Amniotic epithelial cell (primary cell): ENCODE measurements at regions not wholly inside any gene's neighbourhood (a gene's known extent, or its start where the extent isn't known, plus 50 kb on each side); places are given as distances from the start of the nearest gene placed in this dataset.
"Not testable (repeated sequence)": the region's sequence is repeated elsewhere in the genome, so short reads cannot be mapped to it uniquely, and the experiment has no call there.

ENCODE experiments used
- DNase-seq: peaks from one replicate; pipeline ENCODE4 v3.0.0-alpha.2; 2010; ENCODE audit warnings: low read depth

DNA sequence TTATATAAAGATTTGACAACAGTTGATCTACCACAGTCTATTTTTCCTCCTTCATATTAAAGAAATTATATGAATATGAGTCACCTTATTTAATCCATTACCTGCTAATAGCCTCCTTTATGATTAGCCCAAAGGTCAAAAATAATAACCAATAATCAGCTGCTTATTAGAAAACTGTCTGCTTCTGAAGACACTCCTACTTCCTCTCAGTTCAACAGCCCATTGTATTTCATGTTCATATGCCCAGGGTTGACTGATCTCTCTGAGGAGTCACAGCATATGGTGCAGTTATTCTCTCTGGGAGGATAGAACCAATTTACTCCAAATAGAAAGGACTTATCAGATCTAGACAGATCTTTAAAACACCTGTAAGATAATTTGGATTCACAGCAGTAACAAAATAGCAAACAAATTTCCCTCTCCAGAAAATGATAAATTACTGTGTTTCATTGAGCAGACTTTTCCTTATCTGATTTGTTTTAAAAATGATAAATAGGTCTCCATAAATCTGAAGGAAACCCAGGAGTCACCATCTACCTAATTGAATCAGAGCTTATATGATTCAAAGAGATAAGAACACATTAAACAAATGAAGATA is 180.4 kb upstream of the ITGA1 start:
- no peak for DNase-seq

DNA sequence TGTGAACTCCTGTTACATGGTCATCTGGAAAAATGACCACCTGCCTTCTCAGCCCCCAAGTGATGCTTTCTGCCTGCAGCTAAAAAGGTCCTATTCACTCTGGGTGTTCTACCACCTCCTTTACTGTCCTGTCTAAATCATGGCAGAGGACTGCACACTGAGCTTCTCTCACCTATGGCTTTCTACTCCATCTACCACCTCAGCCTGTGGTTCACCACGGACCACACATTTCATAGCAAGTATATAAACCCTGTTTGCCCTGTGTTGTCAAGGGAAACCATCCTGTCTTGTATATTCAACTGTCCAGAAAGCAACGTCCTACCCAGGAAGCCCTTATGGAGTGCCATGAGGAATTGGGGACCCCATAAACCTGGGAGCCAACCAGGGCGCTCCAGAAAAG is 167.4 kb upstream of the ITGA1 start:
- no peak for DNase-seq

DNA sequence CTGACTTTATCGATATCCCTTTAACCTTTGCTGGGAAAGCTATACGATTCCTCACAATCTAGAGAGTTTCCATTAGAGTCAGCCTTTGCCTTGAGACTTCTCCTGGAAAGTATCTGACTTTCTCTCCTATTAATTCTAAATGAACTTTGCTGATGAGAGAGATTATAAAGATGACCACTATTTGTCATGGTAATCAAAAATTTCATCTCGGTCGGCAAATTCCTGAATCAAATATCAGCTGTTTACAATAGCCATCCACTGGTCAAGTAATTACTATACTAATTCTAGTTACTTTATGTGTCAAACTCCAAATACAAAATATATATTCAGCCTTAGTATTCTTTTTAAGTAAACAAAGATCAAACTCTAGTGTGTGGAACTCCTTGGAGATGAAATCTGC is 164.4 kb upstream of the ITGA1 start:
- DNase-seq, result no peak

DNA sequence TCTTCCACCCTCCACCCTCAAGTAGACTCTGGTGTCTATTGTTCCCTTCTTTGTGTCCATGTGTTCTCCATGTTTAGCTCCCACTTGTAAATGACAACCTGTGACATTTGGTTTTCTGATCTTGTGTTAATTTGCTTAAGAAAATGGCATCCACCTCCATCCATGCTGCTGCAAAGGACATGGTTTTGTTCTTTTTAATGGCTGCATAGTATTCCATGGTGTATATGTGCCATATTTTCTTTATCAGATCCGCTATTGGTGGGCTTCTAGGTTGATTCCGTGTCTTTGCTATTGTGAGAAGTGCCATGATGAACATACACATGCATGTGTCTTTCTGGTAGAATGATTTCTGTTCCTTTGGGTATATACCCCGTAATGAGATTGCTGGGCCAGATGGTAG is 163.4 kb upstream of the ITGA1 start:
- DNase-seq, result no peak

DNA sequence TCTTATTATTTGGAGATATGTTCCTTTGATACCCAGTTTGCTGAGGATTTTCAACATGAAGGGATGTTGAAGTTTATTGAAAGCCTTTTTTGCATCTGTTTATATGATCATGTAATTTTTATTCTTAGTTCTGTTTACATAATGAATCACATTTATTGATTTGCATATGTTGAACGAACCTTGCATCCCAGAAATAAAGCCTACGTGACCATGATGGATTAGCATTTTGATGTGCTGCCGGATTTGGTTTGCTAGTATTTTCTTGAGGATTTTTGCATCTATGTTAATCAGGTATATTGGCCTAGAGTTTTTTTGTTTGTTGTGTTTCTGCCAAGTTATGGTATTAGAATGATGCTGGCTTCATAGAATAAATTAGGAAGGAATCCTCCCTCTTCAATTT is 161.4 kb upstream of the ITGA1 start:
- no peak for DNase-seq

DNA sequence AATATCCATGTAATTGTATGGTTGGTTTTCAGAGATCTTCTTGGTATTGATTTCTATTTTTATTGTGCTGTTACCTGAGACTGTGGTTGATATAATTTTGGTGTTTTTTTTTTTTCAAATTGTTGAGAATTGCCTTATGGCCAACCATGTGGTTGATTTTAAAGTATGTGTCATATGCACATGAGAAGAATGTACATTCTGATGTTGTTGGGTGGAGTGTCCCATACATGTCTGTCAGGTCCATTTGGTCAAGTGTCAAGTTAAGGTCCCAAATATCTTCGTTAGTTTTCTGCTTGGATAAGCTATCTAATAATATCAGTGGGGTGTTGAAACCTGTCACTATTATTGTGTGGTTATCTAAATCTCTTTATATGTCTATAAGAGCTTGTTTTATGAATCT is 160.0 kb upstream of the ITGA1 start:
- DNase-seq, result no peak

DNA sequence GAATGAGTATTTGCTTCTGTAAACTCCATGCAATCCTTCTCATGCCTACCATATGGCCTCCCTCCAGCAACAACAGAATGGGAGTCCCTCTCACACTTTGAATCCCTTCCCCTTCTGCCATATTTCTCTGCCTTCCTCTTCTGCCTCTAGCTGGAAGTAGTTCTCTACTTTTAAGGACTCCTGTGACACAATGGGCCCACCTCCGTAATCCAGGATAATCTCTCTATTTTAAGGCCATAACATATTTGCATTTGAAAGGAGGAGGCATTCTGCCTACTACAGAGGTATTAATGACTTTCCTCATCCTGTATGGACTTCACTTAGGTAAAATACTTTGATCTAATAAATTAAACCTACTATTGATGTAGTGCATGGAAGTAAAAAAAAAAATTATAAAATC is 155.4 kb upstream of the ITGA1 start:
- DNase-seq, result no peak

DNA sequence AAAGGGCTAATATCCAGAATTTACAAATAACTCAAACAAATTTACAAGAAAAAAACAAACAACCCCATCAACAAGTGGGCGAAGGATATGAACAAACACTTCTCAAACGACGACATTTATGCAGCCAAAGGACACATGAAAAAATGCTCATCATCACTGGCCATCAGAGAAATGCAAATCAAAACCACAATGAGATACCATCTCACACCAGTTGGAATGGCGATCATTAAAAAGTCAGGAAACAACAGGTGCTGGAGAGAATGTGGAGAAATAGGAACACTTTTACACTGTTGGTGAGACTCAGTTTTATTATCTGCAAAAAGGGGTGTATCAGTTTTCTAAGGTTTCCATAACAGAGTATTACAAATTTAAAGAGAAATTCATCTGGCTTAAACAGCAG is 153.5 kb upstream of the ITGA1 start:
- not testable (repeated sequence) for DNase-seq

DNA sequence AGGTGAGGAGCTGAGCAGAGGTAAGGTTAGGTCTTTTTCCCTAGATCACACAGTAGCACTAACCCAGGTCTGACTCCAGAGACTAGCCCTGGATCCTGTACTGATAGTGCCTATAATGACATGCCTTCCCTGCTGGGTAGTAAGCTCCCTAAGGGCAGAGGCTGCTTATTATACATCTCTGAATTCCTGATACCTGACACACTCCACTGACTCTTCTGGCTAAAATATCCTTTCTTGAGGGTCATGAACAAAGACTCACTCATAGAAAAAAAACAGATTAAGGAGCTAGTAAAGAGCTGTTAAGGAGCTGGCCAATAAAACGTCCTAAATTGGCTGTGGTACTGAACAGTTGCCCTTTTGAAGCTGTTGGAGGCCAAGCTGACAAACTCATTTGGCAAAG is 149.0 kb upstream of the ITGA1 start:
- no peak for DNase-seq

DNA sequence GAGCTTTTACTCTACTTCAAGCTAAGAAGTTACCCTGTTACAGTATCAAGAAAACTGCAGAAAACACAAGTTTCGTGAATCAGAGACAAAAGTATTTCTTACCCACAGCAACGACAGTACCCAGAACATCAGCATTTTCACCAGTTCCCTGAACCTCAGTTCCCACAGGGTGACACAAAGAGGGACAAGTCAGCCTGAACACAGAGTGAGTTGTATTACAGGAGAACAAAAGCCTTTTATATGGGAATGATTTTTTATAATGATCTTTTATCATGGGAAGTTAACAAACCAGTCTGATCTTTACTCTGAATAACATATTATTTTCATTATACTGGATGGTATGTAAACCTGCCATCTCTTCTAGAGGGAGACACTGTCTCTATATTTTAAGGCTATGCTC is 139.0 kb upstream of the ITGA1 start:
- DNase-seq, result no peak

DNA sequence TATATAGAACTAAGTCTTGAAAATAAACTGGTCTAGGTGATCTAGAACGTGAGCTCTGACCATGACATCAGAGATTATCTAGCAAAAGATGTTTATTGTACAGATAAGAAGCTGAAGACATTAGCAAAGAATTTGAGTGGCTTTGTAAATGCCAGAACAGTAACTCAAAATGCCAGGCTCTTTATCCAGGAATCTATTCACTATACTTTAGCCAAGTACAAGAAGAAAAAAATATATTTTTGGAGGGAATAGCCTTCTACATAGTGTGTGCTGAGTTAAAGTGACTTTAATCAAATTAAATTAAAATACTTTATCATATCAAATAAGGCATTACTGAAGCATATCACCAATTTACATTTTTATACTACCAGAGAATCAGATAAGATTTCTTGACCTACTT is 132.6 kb upstream of the ITGA1 start:
- DNase-seq, result peak; percentile 18

DNA sequence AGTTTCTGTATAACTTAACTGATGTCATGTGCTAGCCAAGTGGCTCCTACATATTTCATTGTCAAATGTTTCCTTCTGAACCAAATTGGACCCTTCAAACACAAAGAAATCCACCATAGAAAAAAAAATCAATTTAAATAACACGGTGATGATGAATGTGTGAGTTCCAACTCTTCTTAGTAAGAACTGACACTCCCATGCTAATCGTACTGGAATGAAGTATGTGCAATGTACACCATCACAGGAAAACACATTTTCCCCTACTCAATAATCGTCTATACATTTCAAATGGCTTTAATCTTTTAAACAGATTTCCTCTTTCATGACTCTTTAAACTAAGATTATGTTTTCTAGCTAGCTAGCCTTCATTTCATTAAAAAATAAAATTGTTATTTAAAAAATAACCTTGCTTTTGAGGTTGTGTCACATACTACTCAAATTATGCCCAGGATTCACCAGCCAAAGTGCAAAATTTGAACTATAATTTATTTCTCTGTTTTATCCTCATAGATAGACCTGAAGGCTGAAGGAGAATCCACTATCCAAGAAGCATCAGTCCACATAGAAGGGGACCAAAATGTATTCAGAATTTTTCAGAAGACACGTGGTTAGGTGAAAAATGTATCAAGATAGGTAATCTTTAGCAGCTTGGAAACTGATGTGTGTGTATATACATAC is 131.0 kb upstream of the ITGA1 start:
- DNase-seq, result no peak

DNA sequence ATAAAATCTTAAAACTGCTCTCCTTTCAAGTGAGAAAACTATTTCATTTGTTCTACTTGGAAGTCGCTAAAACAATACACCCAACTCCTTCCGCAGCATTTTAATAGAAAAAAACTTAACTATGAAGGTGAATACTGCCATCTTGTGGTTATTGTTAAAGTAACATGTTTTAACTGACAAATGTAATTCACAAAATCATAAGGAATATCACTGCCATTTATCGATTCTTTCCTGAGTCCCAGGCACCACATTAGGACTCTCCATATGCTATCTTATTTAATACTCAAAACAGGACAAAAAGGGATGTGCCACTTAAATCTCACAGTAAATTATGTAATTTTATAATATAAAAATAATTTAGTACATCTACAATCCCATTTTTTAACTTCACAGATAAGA is 130.5 kb upstream of the ITGA1 start:
- peak; percentile 59 for DNase-seq

DNA sequence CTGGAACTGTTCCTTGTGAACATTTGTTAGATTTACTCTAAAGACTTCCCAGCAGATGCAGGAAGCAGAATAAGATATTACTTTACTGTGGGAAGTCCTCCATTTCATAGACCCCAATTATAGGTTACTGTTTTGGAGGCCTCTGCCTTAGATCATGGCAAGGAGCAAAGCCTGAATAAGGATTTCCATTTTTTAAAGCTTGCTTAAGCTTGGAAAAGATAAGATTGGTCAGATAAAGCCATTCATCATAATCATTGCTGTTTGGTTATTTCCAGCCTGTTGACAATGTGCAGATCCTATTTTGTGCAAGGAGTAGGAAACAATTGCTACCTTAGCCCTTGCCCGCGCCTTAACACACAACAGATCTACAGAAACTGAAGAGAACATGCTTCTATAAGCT is 129.5 kb upstream of the ITGA1 start:
- peak; percentile 61 for DNase-seq

DNA sequence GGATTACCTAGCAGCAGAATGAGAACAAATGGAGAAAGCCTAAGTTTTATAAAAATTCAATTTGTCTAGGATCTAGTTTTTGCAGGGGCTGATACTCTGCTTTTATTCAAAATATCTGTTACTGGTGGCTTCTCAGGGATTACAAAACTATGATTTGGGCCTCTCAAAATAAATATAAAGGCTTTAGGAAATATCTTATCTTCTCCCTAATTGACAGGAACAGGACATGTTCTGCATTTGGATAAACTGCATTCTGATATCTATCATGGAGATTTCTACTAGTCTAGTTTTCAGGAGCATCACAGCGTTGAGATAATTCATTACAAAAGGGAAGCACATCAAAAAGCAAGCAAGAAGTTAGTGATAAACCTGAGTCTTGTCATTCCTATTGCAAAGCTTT is 127.1 kb upstream of the ITGA1 start:
- no peak for DNase-seq

DNA sequence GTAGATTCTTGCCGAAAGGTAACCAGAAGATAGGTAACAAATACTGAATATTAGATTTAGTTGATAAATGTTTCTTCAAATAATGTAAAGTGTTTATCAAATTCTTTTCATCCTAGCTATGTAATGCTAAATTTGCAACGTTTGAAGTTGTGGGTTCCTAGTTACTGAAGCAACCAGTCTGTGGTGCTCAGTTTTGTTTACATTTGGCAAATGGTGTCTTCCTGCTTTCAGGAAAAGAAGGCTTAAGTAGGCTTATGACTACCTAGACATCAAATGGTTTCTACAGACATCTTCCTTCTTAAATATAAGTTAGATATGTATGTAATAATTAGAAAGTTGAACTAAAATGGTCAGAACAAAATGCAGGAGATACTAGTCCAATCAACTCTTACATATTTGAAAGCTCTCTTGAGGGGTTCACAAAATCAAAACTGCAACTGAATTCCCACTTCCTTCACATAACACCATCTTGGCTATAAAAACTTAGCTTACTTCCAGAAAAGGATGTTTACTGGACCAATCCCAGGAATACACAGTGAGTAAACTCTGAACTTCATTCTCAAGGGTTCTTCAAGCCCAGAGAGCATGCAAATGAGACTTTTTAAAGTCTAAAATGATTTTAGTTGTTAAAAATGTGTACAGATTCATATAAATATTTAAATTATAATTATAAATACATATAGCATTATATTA is 125.7 kb upstream of the ITGA1 start:
- peak; percentile 48 for DNase-seq

DNA sequence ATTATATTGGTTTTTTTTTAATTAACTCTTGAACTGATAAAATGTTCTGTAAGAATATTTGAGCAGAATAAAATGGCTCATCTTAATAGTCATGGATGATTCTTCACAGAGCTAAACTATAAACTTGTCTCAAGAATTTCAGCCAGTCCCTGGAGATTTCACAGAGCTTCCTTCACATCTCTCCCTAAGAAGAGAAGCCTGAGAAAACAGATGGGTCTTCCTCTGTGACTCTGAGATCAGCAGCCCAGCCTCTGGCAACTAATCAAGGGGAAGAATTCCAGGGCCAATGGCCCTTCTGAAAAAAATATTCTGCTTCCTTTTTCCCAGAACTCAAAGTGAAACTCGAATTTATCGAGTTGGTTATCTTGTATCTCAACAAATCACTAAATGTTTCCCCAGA is 122.2 kb upstream of the ITGA1 start:
- peak; percentile 49 for DNase-seq

DNA sequence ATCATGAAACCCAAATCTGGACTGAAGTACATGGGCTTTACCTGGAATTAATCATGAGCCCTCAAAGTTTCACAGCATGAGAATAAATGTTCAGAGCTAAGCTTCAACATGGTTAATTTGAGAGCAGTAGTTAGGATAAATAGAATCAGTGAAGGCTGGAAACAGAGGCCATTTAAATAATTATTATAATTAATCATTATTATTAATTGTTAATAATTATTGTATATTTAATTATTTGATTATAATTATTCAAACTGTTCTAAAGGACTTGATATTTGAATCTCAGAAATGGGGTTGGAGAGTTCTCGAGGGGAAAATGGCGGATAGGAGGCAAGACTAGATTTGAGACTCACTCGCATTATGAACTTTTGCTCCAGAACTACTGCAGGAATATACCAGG is 119.6 kb upstream of the ITGA1 start:
- no peak for DNase-seq

DNA sequence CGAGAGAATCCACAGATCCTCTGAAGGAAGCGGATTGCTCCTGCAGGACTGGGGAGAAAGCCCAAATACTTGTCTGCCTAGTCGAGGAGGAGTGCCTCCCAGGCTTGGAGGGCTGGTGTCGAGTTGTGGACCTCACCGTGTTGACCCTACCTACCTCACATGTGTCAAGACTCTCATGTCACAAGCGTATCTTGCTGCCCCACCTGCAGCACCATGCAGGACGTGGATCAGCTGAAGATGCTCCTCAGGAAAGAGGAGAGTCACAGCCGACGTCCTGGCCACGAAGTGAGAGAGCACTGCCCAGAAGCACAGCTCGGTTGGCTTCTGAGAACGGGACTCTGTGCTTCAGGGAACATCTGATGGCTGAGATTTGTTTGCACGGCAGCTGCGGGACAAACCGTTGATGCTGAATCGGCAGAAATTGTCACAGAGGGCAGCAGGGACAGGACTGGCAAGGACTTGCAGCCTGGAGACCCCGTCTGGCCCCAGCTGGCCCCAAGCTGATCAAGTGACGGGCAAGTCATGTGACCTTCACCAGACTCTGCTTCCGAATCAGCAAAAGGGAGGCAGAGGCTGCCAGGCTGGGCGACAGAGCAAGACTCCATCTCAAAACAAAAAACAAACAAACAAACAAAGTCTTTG is 119.1 kb upstream of the ITGA1 start:
- no peak for DNase-seq

DNA sequence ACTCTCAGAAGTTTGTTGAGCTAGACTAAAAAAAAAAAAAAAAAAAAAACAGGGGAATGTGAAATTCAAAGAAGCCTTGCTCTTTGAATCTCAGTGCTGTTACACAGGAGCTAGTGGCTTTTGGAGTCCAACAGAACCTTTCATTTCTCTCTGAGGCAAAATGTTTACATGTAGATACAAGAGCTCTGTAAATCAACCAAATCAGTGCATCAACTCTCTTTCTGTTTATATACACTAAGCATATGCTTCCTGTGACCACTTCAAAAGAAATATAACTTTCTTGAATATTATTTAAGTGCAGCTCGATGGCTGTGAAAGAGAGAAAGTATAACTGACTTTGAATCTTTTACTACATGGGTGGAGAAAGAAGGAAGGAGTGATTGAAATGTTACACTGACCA is 115.3 kb upstream of the ITGA1 start:
- DNase-seq, result no peak

DNA sequence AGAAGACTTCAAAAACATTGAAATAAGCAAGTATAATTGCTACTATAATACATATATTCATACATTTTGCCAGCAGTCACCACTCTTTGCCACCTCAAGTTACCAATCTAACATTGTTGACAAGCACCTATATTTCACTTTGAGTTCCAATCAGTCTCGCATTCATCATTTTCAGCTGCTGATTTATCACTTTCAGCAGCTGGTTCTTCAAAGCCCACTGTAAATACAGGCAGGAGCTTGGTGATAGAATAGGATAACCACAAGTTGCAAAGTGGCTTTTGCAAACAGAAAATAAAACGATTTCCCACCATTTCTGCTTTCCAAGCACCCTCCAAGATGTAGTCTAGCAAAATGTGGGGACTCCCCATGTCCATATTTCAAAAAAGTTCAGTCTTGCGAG is 114.2 kb upstream of the ITGA1 start:
- no peak for DNase-seq

DNA sequence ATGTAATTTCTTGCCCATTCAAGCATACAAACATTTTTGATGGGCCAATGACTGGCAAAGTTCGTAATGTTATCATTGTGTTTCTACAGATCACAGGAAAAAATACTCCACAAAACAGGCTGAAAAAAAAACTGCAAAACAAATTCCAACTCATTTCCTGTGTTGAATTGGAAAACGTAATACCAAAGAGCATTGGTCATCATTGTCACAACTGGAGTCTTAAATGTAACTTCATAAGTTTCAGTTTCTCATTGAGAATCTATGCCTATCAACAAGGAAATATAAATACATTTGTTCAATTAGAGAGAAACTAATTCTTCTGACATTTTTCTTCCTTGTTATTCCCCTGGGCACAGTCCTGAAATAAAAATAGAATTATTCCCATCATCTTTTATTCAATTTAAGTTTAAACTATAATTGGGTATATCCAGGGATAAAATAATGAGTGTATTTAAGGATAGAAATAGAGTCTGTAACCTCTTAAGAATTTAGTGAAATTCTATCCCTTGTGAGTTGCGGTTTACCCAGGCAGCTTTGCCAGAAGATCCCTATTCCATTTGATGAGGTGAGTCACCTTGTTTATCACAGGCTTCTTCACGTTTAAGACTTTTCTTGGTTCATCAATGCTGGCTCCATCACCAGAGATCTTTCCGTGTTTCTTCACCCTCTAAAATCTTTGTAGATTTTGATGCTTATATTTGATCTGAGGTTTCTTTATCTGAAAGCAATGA is 112.7 kb upstream of the ITGA1 start:
- peak; percentile 81 for DNase-seq

DNA sequence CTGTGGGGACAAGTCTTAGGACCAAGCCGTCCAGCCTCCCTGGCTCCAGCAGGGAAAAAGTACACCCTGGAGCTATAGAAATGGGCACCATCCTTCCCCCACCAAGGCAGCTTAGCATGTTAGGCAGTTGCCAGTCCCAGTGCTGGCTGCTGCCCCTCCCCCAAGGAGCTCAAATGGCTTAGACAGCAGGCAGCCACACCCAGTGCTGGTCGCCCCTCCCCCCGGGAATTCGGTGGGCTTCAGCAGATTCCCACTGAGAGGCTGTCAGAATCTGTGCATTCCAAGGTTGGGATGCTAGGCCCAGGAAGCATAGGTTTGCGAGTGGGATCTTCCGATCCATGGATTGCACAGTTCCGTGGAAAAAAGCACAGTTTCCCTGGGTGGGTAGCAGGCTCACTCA is 105.2 kb upstream of the ITGA1 start:
- no peak for DNase-seq
